GM12892 (cell line): ENCODE measurements at regions not wholly inside any gene's neighbourhood (a gene's known extent, or its start where the extent isn't known, plus 50 kb on each side); places are given as distances from the start of the nearest gene placed in this dataset.

Experiments
- POLR2A ChIP-seq: IDR thresholded peaks from 2 replicates; pipeline ENCODE4 v1.6.1; 2011; ENCODE audit warnings: low read depth, low read length, control low read depth
- POLR2AphosphoS5 ChIP-seq: IDR thresholded peaks from 2 replicates; pipeline ENCODE4 v1.6.1; 2011; ENCODE audit warnings: low read depth, low read length, control low read depth

GRCh38 chr17:69692171-69692570 lies 277.7 kb downstream of the MAP2K6 start:
- TF ChIP-seq POLR2A (no peak), POLR2AphosphoS5 (no peak)
